AG04449 (cell line): ENCODE measurements at regions not wholly inside any gene's neighbourhood (a gene's known extent, or its start where the extent isn't known, plus 50 kb on each side); places are given as distances from the start of the nearest gene placed in this dataset.
"Not testable (repeated sequence)": the region's sequence is repeated elsewhere in the genome, so short reads cannot be mapped to it uniquely, and the experiment has no call there.

ENCODE experiments used
- CTCF ChIA-PET: fragments of 350-600 bp; formaldehyde crosslinking; extraction: SDS; loops from one replicate; lab custom pipeline; 2021; ENCODE audit warnings: antibody characterized with exemption; lab: Yijun Ruan, JAX
- POLR2A ChIA-PET: fragments of 400-600, 350-600 bp; formaldehyde crosslinking; extraction: SDS; loops from one replicate; lab custom pipeline; 2020; ENCODE audit warnings: antibody characterized with exemption, inconsistent platforms; lab: Yijun Ruan, JAX
- DNase-seq: peaks from one replicate; pipeline ENCODE4 v3.0.0-alpha.2; 2010; ENCODE audit warnings: low read depth, low spot score
- H3K4me3 ChIP-seq: 2 replicates; pipeline ENCODE4 v1.5.1; 2011; ENCODE audit warnings: low read depth, mild to moderate bottlenecking, control low read depth, low read length
- CTCF ChIP-seq: IDR thresholded peaks from one replicate; pipeline ENCODE4 v1.5.1; 2011; ENCODE audit warnings: mild to moderate bottlenecking, moderate library complexity, low read length, control low read depth, inconsistent platforms; ENCODE audit not compliant: insufficient read depth; ENCODE audit errors: missing control alignments

- no peak for DNase-seq
- H3K4me3 ChIP-seq, result no peak overlapping the region
- no peak for TF ChIP-seq CTCF
- POLR2A ChIA-PET, result no interaction called here
- CTCF ChIA-PET, result interaction anchor here (0.9 kb wide), 1 partner anchor 119 kb away, joined by 3 read pairs; no protein-coding TSS in a partner anchor
Measured at GRCh38 chr6:27777126-27777525, 135.1 kb downstream of the OR2B2 start.

- POLR2A ChIA-PET, result no interaction called here
- no peak for TF ChIP-seq CTCF
- no peak for DNase-seq
- CTCF ChIA-PET, result interaction anchor here (1.0 to 1.2 kb wide), 3 partner anchors 24 to 602 kb away, joined by 3 to 5 read pairs (median 3); no protein-coding TSS in a partner anchor
- no peak overlapping the region for H3K4me3 ChIP-seq
Measured at GRCh38 chr6:27776504-27776903, 135.7 kb downstream of the OR2B2 start.

GRCh38 chr6:27775796-27776184 is 136.4 kb downstream of the OR2B2 start:
- ChIA-PET POLR2A (no interaction called here), CTCF (interaction anchor here (1.0 to 1.2 kb wide), 3 partner anchors 23 to 601 kb away, joined by 3 to 5 read pairs (median 3); no protein-coding TSS in a partner anchor)
- H3K4me3 ChIP-seq, result no peak overlapping the region
- TF ChIP-seq CTCF, result no peak
- DNase-seq, result no peak

- POLR2A ChIA-PET, H3K4me3 ChIP-seq, DNase-seq: not testable (repeated sequence)
- CTCF ChIA-PET, result interaction anchor here (1.0 to 1.2 kb wide), 3 partner anchors 23 to 601 kb away, joined by 3 to 5 read pairs (median 3); no protein-coding TSS in a partner anchor
Measured at GRCh38 chr6:27775138-27775795, 136.9 kb downstream of the OR2B2 start.

- H3K4me3 ChIP-seq, DNase-seq, POLR2A ChIA-PET: not testable (repeated sequence)
- CTCF ChIA-PET, result interaction anchor here (4.5 to 6.4 kb wide), 2 partner anchors 20 to 122 kb away, joined by 78 to 135 read pairs; a partner anchor contains a TSS
Measured at GRCh38 chr6:27774264-27774600, 138.0 kb downstream of the OR2B2 start.

GRCh38 chr6:27773542-27774263 is 138.5 kb downstream of the OR2B2 start:
- CTCF ChIA-PET, result interaction anchor here (0.8 to 7.1 kb wide), 10 partner anchors 7 to 610 kb away, joined by 3 to 135 read pairs (median 32); a partner anchor contains a TSS
- POLR2A ChIA-PET, DNase-seq, H3K4me3 ChIP-seq: not testable (repeated sequence)

- TF ChIP-seq CTCF, result peak; percentile 98
- peak overlapping the region; percentile 36 for H3K4me3 ChIP-seq
- peak; percentile 37 for DNase-seq
- POLR2A ChIA-PET, result interaction anchor here (0.8 to 1.6 kb wide), 3 partner anchors 35 to 124 kb away, joined by 3 to 4 read pairs (median 3); a partner anchor contains a TSS
- CTCF ChIA-PET, result interaction anchor here (0.6 to 7.1 kb wide), 35 partner anchors 9 to 642 kb away, joined by 3 to 135 read pairs (median 4); a partner anchor contains a TSS
Measured at GRCh38 chr6:27772261-27773001, 139.8 kb downstream of the OR2B2 start.
